Kidney (tissue), 13 donors: ENCODE measurements at regions not wholly inside any gene's neighbourhood (a gene's known extent, or its start where the extent isn't known, plus 50 kb on each side); places are given as distances from the start of the nearest gene placed in this dataset.

ENCODE experiments used
- DNase-seq, 5 donors: peaks; one replicate each; pipeline ENCODE4 v3.0.0-alpha.2; 2013 to 2020
- FAIRE-seq: peaks from 2 replicates; lab custom pipeline; 2012; peaks lifted over from hg19 to GRCh38; lab: Jason Lieb, UNC
- H3K27ac ChIP-seq, 2 donors: one replicate each; pipeline ENCODE4 v1.7.0; 2013; ENCODE audit warnings: low read depth in 2 of 2, low read length in 2 of 2, inconsistent platforms in 1 of 2
- H3K27me3 ChIP-seq: one replicate; pipeline ENCODE4 v1.7.1; 2013; ENCODE audit warnings: low read length, inconsistent platforms; ENCODE audit not compliant: control insufficient read depth, insufficient read depth
- H3K36me3 ChIP-seq, 3 donors: one replicate each; pipeline versions ENCODE4 v1.7.0 to v1.7.1; 2013; ENCODE audit warnings: low read length in 3 of 3, control low read depth in 1 of 3, inconsistent platforms in 1 of 3; ENCODE audit not compliant: insufficient read depth in 3 of 3, control insufficient read depth in 2 of 3
- H3K4me1 ChIP-seq, 3 donors: one replicate each; pipeline versions ENCODE4 v1.7.0 to v1.7.1; 2013; ENCODE audit warnings: low read length in 3 of 3, inconsistent platforms in 1 of 3, low read depth in 1 of 3; ENCODE audit not compliant: control insufficient read depth in 2 of 3, insufficient read depth in 2 of 3
- H3K4me3 ChIP-seq, 3 donors: one replicate each; pipeline versions ENCODE4 v1.7.0 to v1.8.1; 2013; ENCODE audit warnings: low read length in 3 of 3, control low read depth in 1 of 3, inconsistent platforms in 1 of 3
- H3K9ac ChIP-seq, 3 donors: one replicate each; pipeline versions ENCODE4 v1.7.0 to v1.7.1; 2013; ENCODE audit warnings: low read length in 3 of 3, control low read depth in 1 of 3, inconsistent platforms in 1 of 3
- H3K9me3 ChIP-seq, 3 donors: one replicate each; pipeline versions ENCODE4 v1.7.0 to v1.7.1; 2013; ENCODE audit warnings: low read length in 3 of 3, control low read depth in 1 of 3, inconsistent platforms in 1 of 3; ENCODE audit not compliant: control insufficient read depth in 2 of 3, insufficient read depth in 1 of 3
- CTCF ChIP-seq: IDR thresholded peaks from 3 replicates; pipeline ENCODE4 v1.5.1; 2012; ENCODE audit warnings: mild to moderate bottlenecking, moderate library complexity, borderline replicate concordance; ENCODE audit not compliant: insufficient read depth; ENCODE audit errors: extremely low read depth
- intact Hi-C: fragments of 100-400 bp; cut with DNase I; formaldehyde crosslinking; loops from one replicate; pipeline ENCODE4 v1.11.1; 2022
- donor health status: control.
- donor health status: control.
- donor health status: control.
- donor health status: control.
- donor health status: control.
- donor health status: DM: yes; HTN: yes; CAD: no.
- donor health status: Normal renal cell carcinoma (clear cell type).

DNA sequence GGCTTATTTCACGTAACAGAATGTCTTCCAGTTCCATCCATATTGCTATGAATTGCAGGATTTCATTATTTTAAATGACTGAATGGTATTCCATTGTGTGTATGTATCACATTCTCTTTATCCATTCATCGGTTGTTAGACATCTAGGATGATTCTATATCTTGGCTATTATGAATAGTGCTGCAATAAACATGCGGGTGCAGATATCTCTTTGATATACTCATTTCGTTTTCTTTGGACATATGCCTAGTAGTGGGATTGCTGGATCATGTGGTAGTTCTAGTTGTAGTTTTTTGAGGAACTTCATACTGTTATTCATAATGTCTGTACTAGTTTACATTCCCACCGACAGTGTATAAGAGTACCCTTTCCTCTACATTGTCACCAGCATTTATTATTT lies 460.5 kb downstream of the MAN2A1 start:
- Histone ChIP-seq H3K27ac (no peak overlapping the region), H3K36me3 (no peaks in the 10 kb centered on the region), H3K9me3 (no peaks in the 10 kb centered on the region), H3K9ac (no peak overlapping the region), H3K27me3 (no peaks in the 10 kb centered on the region), H3K4me3 (no peak overlapping the region), H3K4me1 (no peaks in the 10 kb centered on the region)
- FAIRE-seq, result no peak
- no peak for DNase-seq
- intact Hi-C loops, result no loop called here
- no peak for TF ChIP-seq CTCF

DNA sequence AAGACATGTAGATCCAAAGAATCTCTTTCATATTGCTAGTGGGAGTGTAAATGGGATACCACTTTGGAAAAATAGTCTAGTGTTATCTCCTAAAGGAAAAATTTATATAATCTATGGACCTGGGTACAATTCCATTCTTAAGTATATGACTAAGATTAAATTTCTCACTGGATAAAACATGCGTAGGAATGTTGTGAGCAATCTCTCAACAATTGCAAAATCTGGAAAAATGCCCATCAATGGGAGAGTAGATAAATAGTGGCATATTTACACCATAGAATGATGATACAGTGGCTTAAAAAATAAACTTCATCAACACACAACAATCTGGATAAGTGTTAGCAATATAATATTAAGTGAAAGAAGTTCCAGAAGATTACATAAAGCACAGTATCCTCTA lies 469.5 kb downstream of the MAN2A1 start:
- DNase-seq (no peak), FAIRE-seq (no peak)
- H3K27me3 ChIP-seq, result no peaks in the 10 kb centered on the region
- no peak overlapping the region for H3K4me3 ChIP-seq
- no peak overlapping the region for H3K27ac ChIP-seq
- no peak for TF ChIP-seq CTCF
- intact Hi-C loops, result no loop called here
- H3K9ac ChIP-seq, result no peak overlapping the region
- H3K36me3 ChIP-seq, result no peaks in the 10 kb centered on the region
- no peaks in the 10 kb centered on the region for H3K9me3 ChIP-seq
- no peaks in the 10 kb centered on the region for H3K4me1 ChIP-seq

DNA sequence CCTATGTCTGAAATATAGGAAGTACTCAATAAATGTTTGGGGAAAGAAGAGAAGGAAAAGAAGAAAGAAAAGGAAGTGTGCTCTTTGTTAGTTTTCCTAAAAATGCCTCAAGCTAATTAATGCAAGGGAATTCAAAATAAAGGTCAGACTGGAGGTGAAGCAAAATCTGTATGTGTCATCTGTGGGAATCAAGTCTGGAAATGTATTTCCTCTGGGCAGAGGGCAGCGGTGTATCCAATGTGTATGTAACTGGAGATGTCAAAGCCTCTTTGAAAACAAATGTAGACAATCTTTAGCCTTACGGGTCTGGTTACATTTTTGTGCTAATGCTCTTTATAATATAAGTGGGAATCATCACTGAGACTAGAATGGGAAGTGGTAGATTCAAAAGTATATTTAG lies 471.4 kb downstream of the MAN2A1 start:
- FAIRE-seq (no peak), DNase-seq (no peak)
- no peak overlapping the region for H3K27ac ChIP-seq
- H3K36me3 ChIP-seq, result no peaks in the 10 kb centered on the region
- intact Hi-C loops, result no loop called here
- no peak overlapping the region for H3K4me3 ChIP-seq
- H3K9ac ChIP-seq, result no peak overlapping the region
- H3K9me3 ChIP-seq, result no peaks in the 10 kb centered on the region
- no peaks in the 10 kb centered on the region for H3K4me1 ChIP-seq
- no peak for TF ChIP-seq CTCF
- no peaks in the 10 kb centered on the region for H3K27me3 ChIP-seq

DNA sequence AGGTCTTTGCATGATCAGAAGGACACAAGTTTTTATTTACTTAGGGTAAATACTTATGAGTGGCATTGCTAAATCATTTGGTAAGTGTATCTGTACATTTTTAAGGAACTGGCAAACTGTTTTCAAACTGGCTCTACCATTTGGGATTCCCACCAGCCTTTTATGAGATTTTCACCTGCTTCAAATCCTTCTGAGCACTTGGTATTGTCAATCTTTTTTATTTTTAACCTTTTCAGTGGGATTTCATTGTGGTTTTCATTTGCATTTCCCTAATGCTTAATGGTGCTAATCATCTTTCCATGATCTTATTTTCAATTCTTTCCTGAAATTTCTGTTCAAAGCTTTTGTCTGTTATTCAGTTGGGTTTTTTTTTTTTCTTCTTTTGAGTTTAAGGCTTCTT lies 475.6 kb downstream of the MAN2A1 start:
- TF ChIP-seq CTCF, result no peak
- intact Hi-C loops, result no loop called here
- FAIRE-seq, result no peak

More for the DNA sequence above, 475.6 kb downstream of the MAN2A1 start:
- Histone ChIP-seq H3K9ac (no peak overlapping the region), H3K4me1 (no peaks in the 10 kb centered on the region), H3K9me3 (peaks cover 0 to 2% (median 0%) of the 10 kb centered on the region in 3 donors), H3K36me3 (no peaks in the 10 kb centered on the region), H3K27ac (no peak overlapping the region), H3K4me3 (no peak overlapping the region), H3K27me3 (no peaks in the 10 kb centered on the region)
- no peak for DNase-seq
